NCI-H748 (cell line): ENCODE measurements at regions not wholly inside any gene's neighbourhood (a gene's known extent, or its start where the extent isn't known, plus 50 kb on each side); places are given as distances from the start of the nearest gene placed in this dataset.
"Not testable (repeated sequence)": the region's sequence is repeated elsewhere in the genome, so short reads cannot be mapped to it uniquely, and the experiment has no call there.

Experiments used
- DNase-seq: peaks from one replicate; lab custom pipeline; 2025; ENCODE audit not compliant: unreplicated experiment; lab: John Stamatoyannopoulos, UW

DNA sequence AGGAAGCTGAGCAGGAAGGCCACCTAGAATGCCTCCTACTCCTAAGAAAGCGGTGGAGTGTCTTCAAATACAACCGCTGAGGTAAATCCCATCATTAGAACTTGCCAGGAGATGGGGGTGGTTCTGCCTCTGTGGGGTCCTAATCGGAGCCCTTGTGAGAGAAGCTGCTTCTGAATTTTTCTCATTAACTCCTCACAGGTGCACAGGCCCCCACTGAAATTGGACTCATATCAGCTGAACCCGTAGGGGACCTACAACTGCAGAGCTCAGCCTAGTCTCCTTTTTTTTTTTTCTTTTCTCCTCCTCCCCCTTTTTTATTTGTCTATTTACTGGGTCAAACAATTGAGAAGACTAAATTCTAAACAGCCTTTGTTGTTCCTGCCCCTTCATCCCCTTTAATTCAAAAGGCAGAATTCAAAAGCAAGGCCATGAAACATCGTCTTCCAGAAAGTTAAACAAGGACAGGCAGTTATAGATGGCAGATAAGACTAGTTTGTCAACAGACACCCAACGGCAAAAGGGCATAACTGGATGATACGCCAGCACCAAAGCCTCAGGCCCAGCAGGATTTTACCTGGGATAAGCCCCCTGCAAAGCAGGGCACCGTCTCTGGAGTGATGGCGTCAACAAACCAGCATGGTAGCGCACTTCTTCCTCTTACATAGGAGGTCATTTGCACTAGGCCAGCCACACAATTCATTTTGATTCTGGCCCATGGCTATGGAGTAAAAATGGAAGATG is 213.7 kb upstream of the HES1 start:
- DNase-seq: no peak

DNA sequence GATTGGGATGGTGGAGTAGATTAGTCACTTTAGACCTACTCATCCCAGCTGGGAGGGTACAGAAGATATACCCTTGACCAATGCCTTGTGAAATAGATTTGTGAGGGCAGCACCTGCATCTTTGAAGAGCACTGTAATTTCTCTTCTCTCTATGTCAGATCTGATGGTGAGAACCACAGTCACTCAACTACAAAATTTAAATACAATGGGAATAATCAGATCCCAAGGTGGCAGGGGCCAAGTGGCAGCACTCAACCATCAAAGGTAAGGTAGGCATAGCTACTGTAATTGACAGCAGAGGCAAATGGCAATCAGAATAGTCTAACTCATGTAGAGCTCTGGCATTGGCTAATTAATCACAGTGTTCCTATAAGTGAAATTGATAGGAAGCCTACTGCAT is 212.0 kb upstream of the HES1 start:
- not testable (repeated sequence) for DNase-seq

DNA sequence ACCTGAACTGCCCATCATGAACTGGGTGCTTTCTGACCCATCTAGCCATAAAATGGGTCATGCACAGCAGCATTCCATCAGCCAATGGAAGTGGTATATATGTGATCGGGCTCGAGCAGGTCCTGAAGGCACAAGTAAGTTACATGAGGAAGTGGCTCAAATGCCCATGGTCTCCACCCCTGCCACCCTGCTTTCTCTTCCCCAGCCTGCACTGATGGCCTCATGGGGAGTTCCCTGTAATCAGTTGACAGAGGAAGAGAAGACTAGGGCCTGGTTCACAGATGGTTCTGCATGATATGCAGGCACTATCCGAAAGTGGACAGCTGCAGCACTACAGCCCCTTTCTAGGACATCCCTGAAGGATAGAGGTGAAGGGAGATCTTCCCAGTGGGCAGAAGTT is 209.9 kb upstream of the HES1 start:
- DNase-seq: not testable (repeated sequence)

DNA sequence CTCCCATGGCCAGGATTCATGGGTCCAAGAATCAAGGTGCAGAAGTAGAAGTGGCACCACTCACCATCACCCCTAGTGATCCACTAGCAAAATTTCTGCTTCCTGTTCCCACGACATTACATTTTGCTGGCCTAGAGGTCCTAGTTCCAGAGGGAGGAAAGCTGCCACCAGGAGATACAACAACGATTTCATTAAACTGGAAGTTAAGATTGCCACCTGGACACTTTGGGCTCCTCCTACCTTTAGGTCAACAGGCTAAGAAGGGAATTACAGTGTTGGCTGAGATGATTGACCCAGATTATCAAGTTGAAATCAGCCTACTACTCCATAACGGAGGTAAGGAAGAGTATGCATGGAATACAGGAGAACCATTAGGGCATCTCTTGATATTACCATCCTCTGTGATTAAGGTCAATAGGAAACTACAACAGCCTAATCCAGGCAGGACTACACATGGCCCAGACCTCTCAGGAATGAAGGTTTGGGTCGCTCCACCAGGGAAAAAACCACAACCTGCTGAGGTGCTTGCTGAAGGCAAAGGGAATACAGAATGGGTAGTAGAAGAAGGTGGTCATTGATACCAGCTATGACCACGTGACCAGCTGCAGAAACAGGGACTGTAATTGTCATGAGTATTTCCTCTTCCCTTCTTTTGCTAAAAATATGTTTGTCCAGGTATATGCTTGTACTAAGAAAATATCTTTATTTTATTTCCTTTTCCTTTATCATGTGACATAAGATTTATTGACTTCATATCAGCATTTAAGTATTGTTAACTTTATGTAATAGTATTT is 208.3 kb upstream of the HES1 start:
- DNase-seq: not testable (repeated sequence)

DNA sequence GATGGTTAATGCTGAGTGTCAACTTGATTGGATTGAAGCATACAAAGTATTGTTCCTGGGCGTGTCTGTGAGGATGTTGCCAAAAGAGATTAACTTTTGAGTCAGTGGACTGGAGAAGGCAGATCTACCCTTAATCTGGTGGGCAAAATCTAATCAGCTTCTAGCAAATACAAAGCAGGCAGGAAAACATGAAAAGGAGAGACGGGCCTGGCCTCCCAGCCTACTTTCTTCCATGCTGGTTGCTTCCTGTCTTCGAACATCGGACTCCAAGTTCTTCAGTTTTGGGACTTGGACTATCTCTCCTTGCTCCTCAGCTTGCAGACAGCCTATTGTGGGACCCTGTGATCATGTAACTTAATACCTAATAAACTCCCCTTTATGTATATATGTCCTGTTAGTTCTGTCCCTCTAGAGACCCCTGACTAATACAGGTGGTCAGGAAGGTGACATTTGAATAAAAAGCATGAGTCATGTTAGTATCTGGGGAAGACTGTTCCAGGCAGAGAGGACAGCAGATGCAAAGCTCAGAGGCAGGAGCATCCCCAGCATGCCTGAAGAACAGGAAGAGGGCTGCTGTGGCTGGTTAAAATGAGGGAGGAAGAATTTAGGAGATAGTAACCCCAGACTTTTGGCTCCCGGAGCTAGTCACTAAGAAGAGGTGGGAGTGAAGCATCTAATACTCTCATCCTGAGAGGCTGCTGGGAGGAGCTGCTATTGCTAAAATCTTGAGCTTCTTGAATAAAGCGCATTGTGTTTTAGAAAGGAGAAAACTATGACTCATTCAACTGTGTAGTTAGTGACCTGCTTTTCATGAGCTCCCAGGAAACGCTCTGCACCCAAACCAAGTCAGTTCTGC is 207.4 kb upstream of the HES1 start:
- no peak for DNase-seq

DNA sequence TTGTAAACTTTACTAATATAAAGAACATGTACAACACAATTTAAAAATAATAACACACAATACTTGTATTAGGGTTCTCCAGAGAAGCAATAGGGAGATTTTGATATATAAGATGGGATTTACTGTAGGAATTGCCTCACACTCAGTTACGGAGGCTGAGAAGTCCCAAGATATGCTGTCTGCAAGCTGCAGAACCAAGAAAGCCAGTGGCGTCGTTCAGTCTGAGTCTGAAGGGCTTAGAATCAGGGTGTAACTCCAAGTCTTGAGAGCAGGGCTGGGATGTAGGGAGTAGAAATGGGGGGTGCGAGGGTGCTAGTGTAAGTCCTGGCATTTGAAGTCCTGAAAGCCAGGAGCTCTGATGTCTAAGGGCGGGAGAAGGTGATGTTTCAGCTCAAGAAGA is 206.6 kb upstream of the HES1 start:
- DNase-seq: no peak

DNA sequence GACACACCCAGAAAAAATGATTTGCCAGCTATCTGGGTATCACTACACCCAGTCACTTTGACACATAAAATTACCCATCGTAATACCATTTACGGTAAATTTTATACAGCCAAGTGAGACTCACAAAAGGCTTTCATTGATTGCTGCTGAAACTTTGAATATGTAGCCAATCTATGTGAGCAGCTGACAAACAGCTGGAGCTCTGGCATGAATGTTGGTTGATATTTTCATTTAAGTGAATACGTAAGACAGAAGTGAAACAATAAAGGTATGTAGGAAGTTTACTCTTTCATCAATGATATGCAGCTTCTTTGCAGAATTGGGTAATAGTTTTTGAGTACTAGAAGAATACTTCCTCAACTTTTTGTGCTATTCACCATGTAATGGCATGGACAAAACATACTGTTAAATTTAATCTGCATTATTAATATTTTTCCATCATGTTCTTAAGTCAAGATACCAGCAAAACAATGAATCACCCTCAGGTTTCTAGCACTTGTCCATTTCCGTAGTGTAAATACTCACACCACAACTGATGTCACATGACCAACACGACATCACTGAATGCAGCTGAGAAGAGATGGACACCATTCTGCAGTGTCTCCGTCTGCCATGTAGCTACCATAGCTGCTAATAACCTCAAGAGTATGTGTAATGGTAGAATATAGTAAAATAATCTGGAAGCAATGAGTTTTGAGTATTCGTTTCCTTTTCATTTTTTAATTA is 205.9 kb upstream of the HES1 start:
- DNase-seq: no peak

DNA sequence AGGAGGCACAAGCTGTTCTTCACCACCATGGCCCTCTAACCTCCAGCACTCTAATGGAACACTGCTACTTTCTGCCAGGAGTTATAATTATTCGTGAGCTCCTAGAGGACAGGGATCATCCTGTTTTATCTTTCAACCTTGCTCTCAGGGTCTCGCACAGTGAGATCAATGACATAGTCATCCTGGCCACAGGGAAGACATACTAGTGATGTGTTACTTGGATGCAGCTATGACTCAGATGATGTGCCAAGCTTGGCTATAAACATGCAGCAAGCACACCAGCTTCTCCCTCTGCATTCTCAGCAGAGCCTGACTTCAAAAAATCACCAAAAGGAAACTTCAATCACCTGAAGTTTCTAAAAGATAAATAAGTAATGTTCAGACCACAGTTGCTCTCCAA is 203.8 kb upstream of the HES1 start:
- no peak for DNase-seq

DNA sequence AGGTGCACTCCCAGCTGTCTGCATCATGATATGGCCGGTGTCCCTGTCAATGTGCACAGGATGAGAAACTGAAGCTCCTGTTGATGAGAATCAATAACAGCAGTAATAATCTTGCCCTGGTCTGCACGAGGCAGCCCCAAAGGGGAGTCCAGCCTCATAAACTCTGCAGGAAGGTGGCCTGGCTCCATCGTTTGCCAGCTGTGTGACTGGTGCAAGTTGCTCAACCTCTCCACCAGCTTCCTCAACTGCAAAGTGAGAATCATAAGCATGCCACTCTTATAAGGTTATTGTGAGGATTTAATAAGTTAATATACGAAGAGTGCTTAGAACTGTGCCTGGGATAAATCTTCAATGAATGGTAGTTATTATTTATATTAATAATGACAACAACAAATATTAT is 203.4 kb upstream of the HES1 start:
- DNase-seq: no peak

DNA sequence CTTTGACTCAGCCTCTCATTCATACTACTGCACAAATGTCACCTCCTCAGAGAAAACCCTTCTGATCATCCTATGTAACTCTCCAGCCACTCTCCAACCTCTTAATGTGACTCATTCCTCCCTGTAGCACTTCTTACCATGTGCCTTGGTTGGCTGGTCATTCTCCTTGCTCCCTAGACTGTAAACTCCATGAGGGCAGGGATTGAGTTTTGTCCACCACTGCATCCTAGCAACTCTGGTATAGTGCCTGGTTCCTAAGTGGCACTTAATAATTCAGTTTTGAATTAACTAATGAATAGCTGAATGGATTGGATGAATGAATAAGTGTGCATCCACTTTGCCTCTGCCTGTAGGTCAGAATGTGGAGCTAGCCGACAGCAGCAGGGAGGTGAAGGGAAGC is 202.5 kb upstream of the HES1 start:
- no peak for DNase-seq

DNA sequence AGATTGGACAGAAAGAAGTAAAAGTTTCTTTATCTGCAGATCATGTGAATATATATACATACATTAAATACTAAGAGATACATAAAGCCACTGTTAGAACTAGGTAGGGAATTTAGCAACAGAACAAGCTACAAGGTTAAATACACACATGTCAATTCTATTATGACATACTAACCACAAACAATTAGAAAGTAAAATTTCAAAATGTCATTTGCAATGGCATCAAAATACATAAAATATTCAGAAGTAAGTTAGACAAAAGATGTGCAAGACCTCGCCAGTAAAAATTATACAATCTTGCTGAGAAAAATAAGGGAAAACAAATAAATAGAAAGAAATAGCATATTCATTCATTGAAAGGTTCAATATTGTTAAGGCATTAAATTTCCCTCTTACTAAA is 200.0 kb upstream of the HES1 start:
- DNase-seq: no peak

DNA sequence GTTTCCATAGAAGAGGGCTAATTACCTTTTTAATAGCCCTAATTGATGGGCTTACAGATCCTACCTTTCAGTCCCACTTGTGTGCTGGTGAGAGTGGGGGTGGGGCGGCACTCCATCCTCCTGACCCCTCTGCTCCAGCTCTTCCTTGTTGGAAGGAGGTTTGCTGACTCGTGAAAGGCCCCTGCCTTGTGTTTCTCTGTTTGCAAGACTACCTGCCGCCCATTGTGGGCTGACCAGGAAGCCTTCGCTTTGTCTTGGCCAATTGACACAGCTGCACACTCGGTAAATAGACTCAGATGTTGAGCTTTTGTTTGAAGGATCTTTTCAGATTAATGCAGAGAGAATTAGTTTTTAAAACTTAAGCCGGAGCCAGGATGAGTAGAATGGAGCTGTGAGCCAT is 197.3 kb upstream of the HES1 start:
- peak; percentile 98 for DNase-seq

DNA sequence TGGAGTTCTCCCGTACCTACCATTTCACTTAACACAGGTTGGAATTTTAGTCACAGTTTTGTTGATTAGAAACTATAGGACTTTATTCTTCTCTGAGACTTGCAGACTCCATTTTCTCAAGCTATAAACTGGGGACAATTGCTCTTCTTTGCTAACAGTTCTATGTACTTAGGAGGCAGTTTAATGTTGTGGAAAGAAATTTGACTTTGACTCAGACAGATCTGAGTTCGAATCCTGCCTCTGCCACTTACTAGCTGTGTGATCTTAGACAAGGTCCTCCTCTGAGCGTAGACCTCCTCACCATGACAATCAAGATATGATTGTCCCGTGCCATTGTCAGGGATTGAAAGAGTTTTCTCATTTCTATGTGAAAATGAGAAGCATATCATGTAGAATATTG is 196.4 kb upstream of the HES1 start:
- DNase-seq: no peak

DNA sequence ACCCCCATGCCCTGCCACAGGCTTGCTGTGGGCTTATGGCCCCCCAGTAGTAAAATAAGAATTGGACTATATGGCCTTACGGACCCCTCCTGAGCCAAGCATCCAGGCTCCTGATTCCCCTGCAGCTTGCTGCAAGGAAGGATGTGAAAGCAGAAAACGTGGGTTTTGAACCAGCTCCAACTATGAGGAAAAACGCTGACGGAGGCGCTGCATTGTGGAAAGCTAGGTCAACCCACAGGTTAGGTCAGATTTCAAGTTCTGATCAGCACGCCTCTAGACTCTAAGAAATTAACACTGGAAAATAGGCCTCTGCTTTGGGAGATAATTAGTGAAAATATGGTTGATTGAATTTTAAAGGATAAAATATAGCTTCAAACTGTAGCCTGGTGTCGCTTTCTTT is 195.4 kb upstream of the HES1 start:
- no peak for DNase-seq

DNA sequence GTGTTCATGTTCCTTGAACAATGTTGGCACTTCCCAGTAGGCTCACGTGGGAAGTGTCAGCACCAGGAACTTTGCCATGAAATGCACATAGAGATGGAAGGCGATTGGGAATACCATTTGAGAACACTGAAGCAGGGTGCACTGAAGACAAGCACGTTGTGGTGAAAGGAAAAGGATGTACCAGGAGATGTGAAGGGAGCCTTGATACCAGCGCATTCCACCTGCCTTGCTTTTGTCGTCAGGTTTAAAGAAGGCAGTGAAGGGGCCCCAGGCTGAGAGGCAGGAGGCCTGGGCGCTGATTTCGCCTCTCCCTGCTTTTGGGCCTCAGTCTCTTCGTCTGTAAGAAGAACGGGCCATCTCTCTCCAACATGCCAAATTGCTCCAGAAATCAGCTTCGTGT is 194.5 kb upstream of the HES1 start:
- no peak for DNase-seq

DNA sequence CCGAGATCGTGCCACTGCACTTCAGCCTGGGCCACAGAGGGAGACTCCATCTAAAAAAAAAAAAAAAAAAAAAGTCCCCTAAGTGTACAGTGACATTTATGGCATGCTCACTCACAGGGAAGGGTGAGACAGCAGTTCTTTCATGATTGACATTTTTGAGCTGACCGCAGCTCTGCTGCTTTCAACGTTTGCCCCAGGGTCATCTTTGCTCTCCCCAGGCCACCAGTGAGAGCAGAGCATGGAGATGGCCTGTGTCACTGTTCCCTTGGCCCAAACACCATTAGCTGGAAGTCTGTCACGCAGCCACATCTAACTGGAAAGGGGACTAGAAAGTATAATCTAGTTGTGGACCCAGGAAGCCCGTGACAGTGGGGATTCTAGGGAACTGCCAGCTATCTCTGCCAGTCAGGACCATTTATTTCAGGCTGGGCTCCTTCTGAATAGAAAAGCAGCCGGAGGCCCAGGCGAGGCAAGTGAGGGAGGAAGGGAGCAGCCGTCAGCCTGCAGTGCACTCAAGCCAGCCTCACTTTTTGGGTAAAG is 193.4 kb upstream of the HES1 start:
- no peak for DNase-seq

DNA sequence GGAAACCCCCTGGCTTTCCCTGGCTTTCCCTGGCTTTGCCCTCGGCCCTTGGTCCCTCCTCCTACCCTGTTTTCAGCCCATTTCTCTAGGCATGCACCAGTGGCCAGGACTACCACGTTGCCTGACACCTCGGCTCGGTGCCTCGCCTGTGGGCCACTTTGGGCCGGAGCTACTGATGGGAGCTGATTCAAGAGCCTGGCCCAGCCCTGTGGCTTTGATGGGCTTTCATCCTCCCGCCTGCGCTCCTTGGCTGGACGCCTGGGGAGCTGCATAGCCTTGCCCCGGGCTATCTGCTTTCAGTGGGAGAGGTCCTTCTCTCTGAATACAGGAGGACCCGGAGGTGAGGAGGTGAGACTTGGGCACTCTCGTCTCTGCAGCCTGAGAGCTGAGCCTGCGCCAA is 192.7 kb upstream of the HES1 start:
- no peak for DNase-seq

DNA sequence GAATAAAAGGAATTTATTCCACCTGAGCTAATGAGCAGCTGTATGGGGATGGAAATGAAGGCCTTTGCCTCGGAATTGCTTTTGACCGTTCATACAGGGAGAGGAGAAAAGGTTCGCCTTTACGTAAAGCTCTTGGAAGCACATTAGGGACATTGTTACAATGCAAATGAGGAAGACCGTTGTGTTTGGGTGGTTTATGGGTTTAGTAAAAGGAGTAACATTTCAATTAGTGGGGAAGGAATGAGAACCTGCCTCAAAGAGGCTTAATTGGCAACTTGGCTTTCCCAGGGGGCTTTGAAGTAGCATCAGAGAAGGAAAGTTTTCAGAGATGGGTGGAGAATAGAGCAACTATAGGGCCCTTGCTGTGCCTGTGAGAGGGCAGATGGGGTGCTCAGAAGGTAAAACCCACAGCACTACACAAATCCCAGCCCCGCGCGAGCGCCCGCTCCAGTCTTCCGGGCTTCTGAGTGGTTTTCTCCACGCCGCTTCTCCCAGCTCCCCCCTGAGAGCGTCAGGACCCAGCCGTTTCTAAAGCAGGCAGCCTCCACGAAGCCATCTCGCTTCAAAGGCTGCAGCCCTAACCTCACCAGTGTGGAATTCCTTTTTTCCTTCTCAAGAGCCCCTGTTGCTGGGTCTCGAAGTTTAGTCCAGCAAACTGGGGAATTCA is 192.0 kb upstream of the HES1 start:
- DNase-seq: no peak

DNA sequence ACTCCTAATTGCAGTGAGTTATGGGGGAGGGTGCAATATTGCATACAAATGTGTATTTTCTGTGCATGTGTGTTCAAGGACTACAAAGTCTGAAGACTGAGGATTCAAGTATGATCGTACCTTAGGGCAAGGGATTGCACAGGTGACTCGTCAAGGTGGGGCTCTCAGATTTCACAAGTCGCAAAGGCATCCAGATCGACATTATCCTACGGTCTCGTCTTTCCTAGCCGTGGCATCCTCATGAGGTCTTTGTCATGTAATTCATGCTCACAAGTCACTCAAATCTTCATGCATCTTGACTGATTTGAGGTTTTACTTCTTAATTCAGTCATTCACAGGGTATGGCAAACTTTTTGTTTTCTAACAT is 191.4 kb upstream of the HES1 start:
- DNase-seq: no peak

DNA sequence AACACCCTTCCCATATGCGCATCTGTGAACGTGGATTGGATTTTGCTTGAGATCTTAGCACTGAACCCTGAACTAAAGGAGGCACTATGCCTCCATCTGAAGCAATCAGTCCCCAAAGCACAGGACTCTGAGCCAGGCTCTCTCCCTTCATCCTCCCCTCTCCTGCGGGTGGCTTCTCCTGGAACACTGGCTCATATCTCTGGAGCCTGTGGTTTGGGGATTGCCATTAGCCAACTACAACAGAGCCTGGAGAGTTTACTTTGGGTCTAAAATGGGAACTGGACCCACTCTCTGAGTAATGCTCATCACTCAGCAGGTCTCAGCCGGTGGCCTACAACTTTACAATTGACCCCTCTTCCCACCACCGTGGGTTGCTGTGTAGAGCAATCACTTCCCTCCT is 190.8 kb upstream of the HES1 start:
- no peak for DNase-seq
